Heart left ventricle (tissue), 13 donors: ENCODE measurements at regions not wholly inside any gene's neighbourhood (a gene's known extent, or its start where the extent isn't known, plus 50 kb on each side); places are given as distances from the start of the nearest gene placed in this dataset.

Source experiments
- CTCF ChIP-seq, 12 donors: fragments of 200-600 bp; sonication (generic) in 4 of 12; IDR thresholded peaks; one replicate each; pipeline versions ENCODE4 v1.5.0 to v1.8.0; 2018 to 2022; ENCODE audit warnings: antibody characterized with exemption in 12 of 12, mild to moderate bottlenecking in 5 of 12
- POLR2A ChIP-seq, 2 donors: fragments of 450-650 bp; IDR thresholded peaks; one replicate each; pipeline ENCODE4 v1.6.1; 2017; ENCODE audit warnings: antibody characterized with exemption in 2 of 2, mild to moderate bottlenecking in 2 of 2, moderate library complexity in 2 of 2
- donor health status: ischemic (EF 13 %, LVEDD 7.1; RV severe dilation, severe dysfunction).
- donor health status: DM: no; HTN: yes; CAD: no.
- donor health status: DM: no; HTN: no; CAD: no.
- donor health status: ischemic (EF 25% LVEDD 6.9; RV normal size, moderate dysfunction).
- donor health status: ischemic (EF 25% LVEDD 5.7; RV mildly dilated, moderate dysfunction).
- donor health status: ischemic (EF 35%, LVEDD 5.7; RV mildly dilated, moderate dysfunction).
- donor health status: nonischemic (EF 11% LVEDD 7.7; RV severe dilation, severe dysfunction).
- donor health status: DM: yes; HTN: yes; CAD: no.
- donor health status: PGD.
- donor health status: ischemic (EF 29% LVEDD 5.4; RV normal size, mild dysfunction).
- donor health status: nonischemic (EF 23%, LVEDD 6.1; RV moderate dilation, normal function).

- no peak for TF ChIP-seq CTCF (IDR thresholded peaks at IDR 0.05)
- TF ChIP-seq POLR2A (IDR thresholded peaks at IDR 0.05): no peak
Observed at GRCh38 chr11:97570636-97571035, 1180.8 kb downstream of the JRKL start.
